Trophoblast cell (in vitro differentiated cells and primary cell): ENCODE measurements at regions not wholly inside any gene's neighbourhood (a gene's known extent, or its start where the extent isn't known, plus 50 kb on each side); places are given as distances from the start of the nearest gene placed in this dataset.

ENCODE experiments used
- DNase-seq, 2 donors: peaks; one replicate each; pipeline ENCODE4 v3.0.0-alpha.2; 2016
- H2AFZ ChIP-seq: 2 replicates; pipeline ENCODE4 v1.6.1; 2013; ENCODE audit warnings: low read length, moderate library complexity, mild to moderate bottlenecking; ENCODE audit not compliant: insufficient read depth, poor library complexity
- H2AK5ac ChIP-seq: 2 replicates; pipeline ENCODE4 v1.6.1; 2013; ENCODE audit warnings: mild to moderate bottlenecking, low read length
- H2BK120ac ChIP-seq: 2 replicates; pipeline ENCODE4 v1.6.1; 2013; ENCODE audit warnings: low read length, mild to moderate bottlenecking, moderate library complexity; ENCODE audit not compliant: insufficient read depth, poor library complexity
- H2BK12ac ChIP-seq: 2 replicates; pipeline ENCODE4 v1.6.1; 2013; ENCODE audit warnings: mild to moderate bottlenecking, low read length, moderate library complexity
- H2BK5ac ChIP-seq: 2 replicates; pipeline ENCODE4 v1.6.1; 2013; ENCODE audit warnings: low read length, low read depth, moderate library complexity, mild to moderate bottlenecking; ENCODE audit not compliant: poor library complexity
- H3K14ac ChIP-seq: 2 replicates; pipeline ENCODE4 v1.6.1; 2013; ENCODE audit warnings: mild to moderate bottlenecking, low read length
- H3K18ac ChIP-seq: 2 replicates; pipeline ENCODE4 v1.6.1; 2013; ENCODE audit warnings: mild to moderate bottlenecking, low read length
- H3K23ac ChIP-seq: 2 replicates; pipeline ENCODE4 v1.6.1; 2013; ENCODE audit warnings: low read length
- H3K27ac ChIP-seq: 2 replicates; pipeline ENCODE4 v1.5.1; 2013; ENCODE audit warnings: low read depth, mild to moderate bottlenecking, inconsistent platforms, low read length, moderate library complexity
- H3K27me3 ChIP-seq: 2 replicates; pipeline ENCODE4 v1.6.1; 2013; ENCODE audit warnings: inconsistent platforms, mild to moderate bottlenecking, low read length, moderate library complexity; ENCODE audit not compliant: insufficient read depth
- H3K36me3 ChIP-seq, 2 experiments: 1 replicate in 1 of 2; 2 replicates in 1 of 2; pipeline ENCODE4 v1.6.1; 2013; ENCODE audit warnings: low read length in 2 of 2, mild to moderate bottlenecking in 2 of 2, moderate library complexity in 1 of 2; ENCODE audit not compliant: insufficient read depth in 2 of 2, control insufficient read depth in 1 of 2
- H3K4ac ChIP-seq: 2 replicates; pipeline ENCODE4 v1.6.1; 2013; ENCODE audit warnings: low read depth, mild to moderate bottlenecking, low read length, moderate library complexity
- H3K4me1 ChIP-seq, 2 experiments: 1 replicate in 1 of 2; 2 replicates in 1 of 2; pipeline ENCODE4 v1.6.1; 2013; ENCODE audit warnings: low read length in 2 of 2, mild to moderate bottlenecking in 2 of 2, moderate library complexity in 1 of 2; ENCODE audit not compliant: insufficient read depth in 2 of 2, control insufficient read depth in 1 of 2
- H3K4me2 ChIP-seq: 2 replicates; pipeline ENCODE4 v1.6.1; 2013; ENCODE audit warnings: inconsistent platforms, mild to moderate bottlenecking, low read length, moderate library complexity
- H3K4me3 ChIP-seq: 2 replicates; pipeline ENCODE4 v1.5.1; 2013; ENCODE audit warnings: mild to moderate bottlenecking, low read depth, low read length, inconsistent platforms
- H3K79me1 ChIP-seq: one replicate; pipeline ENCODE4 v1.6.1; 2013; ENCODE audit warnings: low read length
- H3K79me2 ChIP-seq: 2 replicates; pipeline ENCODE4 v1.6.1; 2013; ENCODE audit warnings: low read length, mild to moderate bottlenecking; ENCODE audit not compliant: control insufficient read depth, insufficient read depth, poor library complexity
- H3K9ac ChIP-seq: 2 replicates; pipeline ENCODE4 v1.6.1; 2013; ENCODE audit warnings: mild to moderate bottlenecking, low read length
- H3K9me3 ChIP-seq: 2 replicates; pipeline ENCODE4 v1.6.1; 2013; ENCODE audit warnings: low read depth, mild to moderate bottlenecking, control low read depth, inconsistent platforms, low read length; ENCODE audit not compliant: insufficient read depth
- H4K12ac ChIP-seq: 2 replicates; pipeline ENCODE4 v1.6.1; 2013; ENCODE audit warnings: low read depth, mild to moderate bottlenecking, low read length, moderate library complexity
- H4K8ac ChIP-seq: 2 replicates; pipeline ENCODE4 v1.6.1; 2013; ENCODE audit warnings: low read depth, mild to moderate bottlenecking, low read length, moderate library complexity
- H4K91ac ChIP-seq: one replicate; pipeline ENCODE4 v1.6.1; 2013; ENCODE audit warnings: low read depth, mild to moderate bottlenecking, low read length, moderate library complexity
- WGBS: extraction: QIAGEN DNeasy Blood & Tissue Kit; methylation state at CpG from one replicate; pipeline ENCODE4 v1.1.7; 2013; ENCODE audit warnings: missing lambda C conversion rate; ENCODE audit not compliant: insufficient read length, insufficient coverage; ENCODE audit errors: extremely low coverage; 5-methylcytosine and 5-hydroxymethylcytosine counted together

DNA sequence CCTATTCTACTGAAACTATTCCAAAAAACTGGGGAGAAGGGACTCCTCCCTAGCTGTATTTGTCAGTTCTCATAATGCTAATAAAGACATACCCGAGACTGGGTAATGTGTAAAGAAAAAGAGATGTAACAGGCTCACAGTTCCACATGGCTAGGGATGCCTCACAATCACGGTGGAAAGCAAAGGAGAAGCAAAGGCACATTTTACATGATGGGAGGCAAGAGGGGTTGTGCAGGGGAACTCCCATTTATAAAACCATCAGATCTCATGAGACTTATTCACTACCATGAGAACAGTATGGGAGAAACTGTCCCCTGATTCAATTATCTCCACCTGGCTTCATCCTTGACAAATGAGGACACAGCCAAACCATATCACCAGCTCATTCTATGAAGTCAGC lies 111.2 kb upstream of the RIPOR2 start:
- Histone ChIP-seq H3K79me1 (peaks cover 3% of the 10 kb centered on the region), H3K4me2 (no peak overlapping the region), H2BK5ac (no peak overlapping the region), H3K36me3 (no peaks in the 10 kb centered on the region), H3K4me1 (peaks cover 1 to 6% of the 10 kb centered on the region in 2 experiments), H3K27ac (no peak overlapping the region), H2BK12ac (no peak overlapping the region), H3K23ac (no peak overlapping the region), H4K91ac (no peak overlapping the region), H3K9me3 (no peaks in the 10 kb centered on the region), H3K79me2 (no peaks in the 10 kb centered on the region), H3K4me3 (no peak overlapping the region), H3K9ac (no peak overlapping the region), H2AK5ac (no peak overlapping the region), H3K27me3 (no peaks in the 10 kb centered on the region), H3K18ac (no peak overlapping the region), H4K12ac (no peak overlapping the region), H2AFZ (no peak overlapping the region), H3K4ac (no peak overlapping the region), H4K8ac (no peak overlapping the region), H3K14ac (no peak overlapping the region), H2BK120ac (no peak overlapping the region)
- WGBS: no CpG with 5 or more reads among the region's 2 CpGs
- no peak for DNase-seq

DNA sequence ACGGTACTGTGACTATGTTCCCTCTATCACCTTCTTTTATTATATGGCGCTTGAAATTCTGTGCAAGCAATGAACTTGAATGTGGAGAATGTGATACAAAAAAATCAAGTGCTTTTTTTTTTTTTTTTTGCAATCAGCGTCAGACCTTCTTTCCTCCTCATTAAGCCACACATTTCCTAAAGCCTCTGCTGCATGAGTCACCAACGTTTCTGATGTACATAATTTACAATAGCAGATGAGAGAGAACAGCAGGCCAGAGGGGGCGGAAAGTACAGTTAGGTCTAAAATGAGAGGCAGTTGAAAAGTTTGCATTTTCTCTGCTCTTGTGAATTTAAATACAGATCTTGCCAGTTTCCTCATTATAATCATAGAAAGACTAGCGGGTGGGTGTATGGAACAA lies 114.6 kb upstream of the RIPOR2 start:
- Histone ChIP-seq H3K79me1 (peaks cover 15% of the 10 kb centered on the region), H2BK120ac (peak overlapping the region; percentile 51), H3K23ac (no peak overlapping the region), H4K8ac (no peak overlapping the region), H3K9me3 (no peaks in the 10 kb centered on the region), H3K36me3 (no peaks in the 10 kb centered on the region), H3K18ac (no peak overlapping the region), H3K9ac (no peak overlapping the region), H2BK12ac (no peak overlapping the region), H3K79me2 (no peaks in the 10 kb centered on the region), H3K27ac (no peak overlapping the region), H3K4me1 (peaks cover 11 to 19% of the 10 kb centered on the region in 2 experiments), H4K91ac (no peak overlapping the region), H3K4ac (no peak overlapping the region), H3K4me3 (no peak overlapping the region), H2BK5ac (no peak overlapping the region), H4K12ac (no peak overlapping the region), H3K4me2 (no peak overlapping the region), H2AFZ (no peak overlapping the region), H3K14ac (no peak overlapping the region), H3K27me3 (no peaks in the 10 kb centered on the region), H2AK5ac (no peak overlapping the region)
- WGBS: no CpG with 5 or more reads among the region's 6 CpGs
- DNase-seq: peak; percentile 18 to 41

DNA sequence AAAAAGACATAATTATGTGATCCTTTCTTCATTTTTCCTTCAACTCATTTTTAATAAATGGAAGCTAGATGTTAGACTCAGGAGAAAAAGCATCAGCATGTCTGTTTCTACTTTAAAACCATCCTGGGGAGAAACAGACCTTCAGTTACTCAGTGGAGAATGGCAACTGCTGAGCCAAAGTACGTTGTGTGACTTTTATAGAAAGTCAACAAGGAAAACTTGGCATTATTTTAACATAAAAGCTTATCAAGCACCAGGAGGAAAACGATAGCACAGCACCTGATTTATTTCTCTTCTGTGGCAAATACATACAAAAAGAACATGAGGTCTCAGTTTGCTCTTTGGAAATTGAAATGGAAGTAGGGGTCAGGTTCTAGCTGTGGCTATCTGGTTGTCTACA lies 115.3 kb upstream of the RIPOR2 start:
- no peak overlapping the region for H4K12ac ChIP-seq
- H3K27me3 ChIP-seq: no peaks in the 10 kb centered on the region
- no CpG with 5 or more reads among the region's 2 CpGs for WGBS
- H2AK5ac ChIP-seq: no peak overlapping the region
- H3K9me3 ChIP-seq: no peaks in the 10 kb centered on the region
- H3K23ac ChIP-seq: no peak overlapping the region
- no peaks in the 10 kb centered on the region for H3K79me2 ChIP-seq
- H2BK12ac ChIP-seq: no peak overlapping the region
- H3K79me1 ChIP-seq: peaks cover 15% of the 10 kb centered on the region
- H3K9ac ChIP-seq: no peak overlapping the region
- H3K14ac ChIP-seq: no peak overlapping the region
- H3K18ac ChIP-seq: no peak overlapping the region
- H3K27ac ChIP-seq: no peak overlapping the region
- H2BK5ac ChIP-seq: no peak overlapping the region
- H4K8ac ChIP-seq: no peak overlapping the region
- DNase-seq: no peak
- H2BK120ac ChIP-seq: no peak overlapping the region
- no peak overlapping the region for H3K4ac ChIP-seq
- H3K4me1 ChIP-seq: peaks cover 11 to 19% of the 10 kb centered on the region in 2 experiments
- H3K36me3 ChIP-seq: no peaks in the 10 kb centered on the region
- no peak overlapping the region for H4K91ac ChIP-seq
- H2AFZ ChIP-seq: no peak overlapping the region
- no peak overlapping the region for H3K4me2 ChIP-seq
- no peak overlapping the region for H3K4me3 ChIP-seq

DNA sequence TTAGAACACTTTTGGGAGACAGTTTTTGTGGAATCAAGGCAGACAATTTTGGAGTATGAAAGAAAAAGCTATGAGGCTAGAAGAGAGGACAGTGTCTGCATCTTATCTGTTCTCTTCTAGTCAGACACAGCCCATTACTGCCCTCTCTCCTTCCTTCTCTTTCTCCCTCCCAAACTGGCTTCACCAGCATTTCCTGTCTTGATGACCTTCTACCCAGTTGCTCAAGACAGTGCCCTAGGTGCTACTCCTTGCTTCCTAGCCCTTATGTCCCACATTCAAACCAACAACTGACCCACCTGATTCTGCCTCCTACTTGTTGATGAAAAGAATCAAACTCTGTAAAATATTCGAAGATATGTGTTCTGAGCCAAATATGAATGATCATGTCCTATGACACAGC lies 116.4 kb upstream of the RIPOR2 start:
- Histone ChIP-seq H4K91ac (peak overlapping the region; percentile 65), H3K9ac (no peak overlapping the region), H2BK12ac (peak overlapping the region; percentile 68), H3K9me3 (no peaks in the 10 kb centered on the region), H2AFZ (no peak overlapping the region), H3K27me3 (no peaks in the 10 kb centered on the region), H3K14ac (no peak overlapping the region), H3K4me1 (peaks cover 11 to 19% of the 10 kb centered on the region in 2 experiments), H3K27ac (peak overlapping the region; percentile 79), H2BK5ac (peak overlapping the region; percentile 78), H2AK5ac (no peak overlapping the region), H3K4me2 (no peak overlapping the region), H3K23ac (no peak overlapping the region), H3K4me3 (no peak overlapping the region), H3K18ac (no peak overlapping the region), H3K4ac (no peak overlapping the region), H3K79me2 (no peaks in the 10 kb centered on the region), H2BK120ac (peak overlapping the region; percentile 94), H3K79me1 (peaks cover 15% of the 10 kb centered on the region), H3K36me3 (no peaks in the 10 kb centered on the region), H4K12ac (no peak overlapping the region), H4K8ac (peak overlapping the region; percentile 68)
- no CpG with 5 or more reads among the region's 1 CpG for WGBS
- peak; percentile 93 to 96 for DNase-seq
